Stimulated activated CD8-positive, alpha-beta memory T cell treated with anti-CD3 and anti-CD28 coated beads, Interleukin-4, amount 100 ng/mL, for 1 hour (primary cell): ENCODE measurements at regions not wholly inside any gene's neighbourhood (a gene's known extent, or its start where the extent isn't known, plus 50 kb on each side); places are given as distances from the start of the nearest gene placed in this dataset.

ENCODE experiments used
- DNase-seq, 2 donors: peaks; one replicate each; pipeline ENCODE4 v3.0.0-alpha.2; 2020; ENCODE audit warnings: low read depth in 2 of 2, low spot score in 1 of 2

- no peak for DNase-seq
Measured at GRCh38 chr2:81334046-81334445, 1029.5 kb upstream of the LRRTM1 start.

GRCh38 chr2:81328968-81329367, 1024.4 kb upstream of the LRRTM1 start:
- DNase-seq = no peak

GRCh38 chr2:81327911-81328310, 1023.4 kb upstream of the LRRTM1 start:
- DNase-seq = no peak

- no peak for DNase-seq
Measured at GRCh38 chr2:81324046-81324445, 1019.5 kb upstream of the LRRTM1 start.

GRCh38 chr2:81304154-81304830, 999.7 kb upstream of the LRRTM1 start:
- DNase-seq = no peak

- DNase-seq = no peak
Measured at GRCh38 chr2:81303321-81303720, 998.8 kb upstream of the LRRTM1 start.

- no peak for DNase-seq
Measured at GRCh38 chr2:81299841-81300240, 995.3 kb upstream of the LRRTM1 start.

- no peak for DNase-seq
Measured at GRCh38 chr2:81290846-81291245, 986.3 kb upstream of the LRRTM1 start.

- DNase-seq = no peak
Measured at GRCh38 chr2:81283081-81283480, 978.5 kb upstream of the LRRTM1 start.

- DNase-seq = no peak
Measured at GRCh38 chr2:81282151-81282769, 977.7 kb upstream of the LRRTM1 start.

- DNase-seq = no peak
Measured at GRCh38 chr2:81276595-81276994, 972.0 kb upstream of the LRRTM1 start.

GRCh38 chr2:81266106-81266505, 961.6 kb upstream of the LRRTM1 start:
- DNase-seq = no peak

GRCh38 chr2:81263989-81264388, 959.4 kb upstream of the LRRTM1 start:
- DNase-seq = no peak

- no peak for DNase-seq
Measured at GRCh38 chr2:81260320-81260719, 955.8 kb upstream of the LRRTM1 start.

GRCh38 chr2:81250270-81250669, 945.7 kb upstream of the LRRTM1 start:
- no peak for DNase-seq

- DNase-seq = no peak
Measured at GRCh38 chr2:81249152-81249551, 944.6 kb upstream of the LRRTM1 start.

GRCh38 chr2:81247648-81248047, 943.1 kb upstream of the LRRTM1 start:
- no peak for DNase-seq

GRCh38 chr2:81242501-81242900, 937.9 kb upstream of the LRRTM1 start:
- no peak for DNase-seq

- DNase-seq = no peak
Measured at GRCh38 chr2:81238462-81238861, 933.9 kb upstream of the LRRTM1 start.

GRCh38 chr2:81235601-81236000, 931.0 kb upstream of the LRRTM1 start:
- no peak for DNase-seq

- DNase-seq = no peak
Measured at GRCh38 chr2:81234711-81235110, 930.2 kb upstream of the LRRTM1 start.

GRCh38 chr2:81225756-81226155, 921.2 kb upstream of the LRRTM1 start:
- no peak for DNase-seq

- no peak for DNase-seq
Measured at GRCh38 chr2:81213598-81213997, 909.0 kb upstream of the LRRTM1 start.
